ENCODE measurements at regions not wholly inside any gene's neighbourhood (a gene's known extent, or its start where the extent isn't known, plus 50 kb on each side); places are given as distances from the start of the nearest gene placed in this dataset.

DNA sequence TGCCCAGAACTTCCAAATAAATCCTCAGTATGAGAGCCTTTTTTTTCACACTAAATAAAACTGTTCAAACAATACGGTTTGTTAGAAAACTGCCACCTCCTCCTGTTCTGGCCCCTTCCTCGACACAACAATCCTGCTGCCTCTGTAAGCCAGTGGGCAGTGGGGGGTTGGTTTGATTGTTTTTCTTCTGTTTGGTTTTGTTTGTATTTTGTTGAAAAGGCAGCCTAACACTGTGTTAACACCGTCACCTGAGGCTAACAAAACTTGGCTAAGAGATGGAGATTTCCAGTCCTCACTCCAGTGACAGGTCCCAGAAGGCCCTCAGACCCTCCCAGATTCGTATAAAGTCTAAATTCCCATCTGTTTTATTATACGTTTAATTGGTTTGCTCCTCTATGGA lies 402.1 kb downstream of the ZNF521 start:
- no peak for DNase-seq

GRCh38 chr18:24954341-24954740 lies 397.6 kb downstream of the ZNF521 start:
- no peak for DNase-seq

DNA sequence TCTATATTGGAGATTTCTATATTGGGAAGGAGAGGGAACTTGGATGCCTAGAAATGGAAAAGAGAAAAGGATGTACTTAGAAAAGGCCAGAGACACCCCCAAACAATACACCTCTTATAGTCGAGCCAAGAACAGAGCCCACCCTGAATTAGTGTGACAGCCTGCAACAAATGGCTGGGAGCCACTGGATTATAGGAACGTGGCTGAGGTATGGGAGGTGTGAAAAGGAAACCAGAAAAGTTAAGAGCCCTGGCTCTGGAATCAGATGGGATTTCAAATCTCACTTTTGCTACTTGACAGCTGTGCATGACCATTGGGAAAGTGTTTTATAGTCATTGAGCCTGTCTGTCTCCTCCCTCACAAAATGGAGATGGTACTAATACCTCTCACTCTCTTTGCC lies 394.0 kb downstream of the ZNF521 start:
- DNase-seq: no peak

- no peak for DNase-seq
These were observed 392.9 kb downstream of the ZNF521 start for GRCh38 chr18:24959051-24959476.

GRCh38 chr18:24964216-24964615 lies 387.8 kb downstream of the ZNF521 start:
- DNase-seq: no peak

DNA sequence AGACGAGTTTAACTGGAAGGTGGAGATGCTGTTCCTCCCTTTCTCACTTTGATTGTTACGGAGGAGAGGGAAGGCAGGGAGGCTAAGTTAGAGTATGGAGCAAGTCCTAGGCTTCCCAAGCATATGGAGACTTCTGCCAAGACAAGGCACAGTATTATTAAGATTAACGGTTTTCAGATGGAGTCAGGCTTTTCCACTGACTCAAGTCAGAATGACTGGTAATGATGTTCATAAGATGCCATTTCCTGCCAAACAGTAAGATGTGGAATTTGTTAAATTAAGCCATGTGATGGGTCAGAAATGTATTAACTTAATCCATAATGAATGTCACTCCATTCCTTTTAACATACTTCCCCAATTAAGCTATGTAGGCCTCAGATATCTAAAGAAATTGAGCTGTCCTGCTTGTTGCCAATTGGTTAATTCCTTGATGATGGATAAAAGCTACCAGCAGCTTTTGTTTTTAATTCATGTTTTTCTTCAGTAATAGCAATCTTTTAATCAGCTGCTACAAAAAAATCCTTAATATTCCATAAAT lies 383.7 kb downstream of the ZNF521 start:
- DNase-seq: no peak

DNA sequence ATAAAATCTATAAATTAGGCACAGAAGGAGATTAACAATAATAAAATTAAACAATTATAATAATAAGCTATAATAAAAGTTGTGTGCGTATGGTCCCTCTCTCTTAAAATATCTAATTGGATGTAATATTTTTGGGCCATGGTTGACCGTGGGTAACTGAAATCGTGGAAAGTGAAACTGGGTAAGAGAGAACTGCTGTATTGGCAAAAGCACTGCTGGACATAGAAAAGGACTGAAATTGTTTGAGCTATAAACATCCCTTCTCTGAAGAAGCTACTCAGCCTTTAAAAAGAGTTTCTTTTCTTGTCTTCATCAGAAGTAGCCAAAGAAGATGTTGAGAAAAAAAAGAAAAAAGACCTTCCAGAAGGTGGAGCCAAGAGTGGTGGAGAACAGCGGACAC lies 379.4 kb downstream of the ZNF521 start:
- no peak for DNase-seq

GRCh38 chr18:24974431-24974830 lies 377.5 kb downstream of the ZNF521 start:
- no peak for DNase-seq

DNA sequence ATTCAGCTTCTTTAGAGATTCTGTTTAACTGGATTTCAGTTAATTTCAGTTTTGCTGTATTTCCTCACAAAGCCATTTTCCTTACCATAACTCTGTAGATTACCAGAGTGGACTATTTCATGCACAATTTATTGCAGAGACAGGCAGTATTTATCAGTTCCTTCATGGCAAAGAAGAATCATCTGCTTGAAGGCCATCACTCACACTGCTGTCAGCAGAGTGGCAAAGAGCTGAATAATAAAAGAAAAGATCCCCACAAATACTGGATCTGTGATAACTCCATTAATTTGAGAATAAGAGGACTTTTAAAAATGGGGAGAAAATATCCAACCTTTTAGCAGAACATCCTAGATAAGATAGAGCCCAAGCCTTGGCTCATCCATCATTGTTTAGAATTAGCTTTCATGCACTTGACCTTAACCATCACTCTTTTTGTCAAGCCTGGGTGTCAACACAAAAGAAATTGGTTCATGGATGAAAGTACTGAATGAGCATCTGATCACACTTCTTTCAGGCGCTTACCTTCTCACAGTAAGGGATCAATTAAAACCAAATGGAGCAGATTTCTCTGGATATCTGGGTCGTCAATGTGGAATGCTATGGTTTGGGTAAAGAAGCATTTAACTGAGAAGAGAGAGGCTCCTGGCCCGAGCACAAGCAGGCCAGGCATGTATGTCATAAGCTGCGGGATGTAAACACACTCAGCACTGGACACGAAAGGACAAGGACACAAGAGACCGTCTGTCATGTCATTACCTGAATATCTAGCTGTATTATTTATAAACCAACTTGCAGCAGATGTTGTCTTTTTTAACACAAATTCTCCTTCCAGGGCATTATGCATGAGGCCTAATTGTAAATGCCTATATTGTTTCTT lies 376.2 kb downstream of the ZNF521 start:
- no peak for DNase-seq

GRCh38 chr18:24976502-24976901 lies 375.5 kb downstream of the ZNF521 start:
- DNase-seq: no peak

DNA sequence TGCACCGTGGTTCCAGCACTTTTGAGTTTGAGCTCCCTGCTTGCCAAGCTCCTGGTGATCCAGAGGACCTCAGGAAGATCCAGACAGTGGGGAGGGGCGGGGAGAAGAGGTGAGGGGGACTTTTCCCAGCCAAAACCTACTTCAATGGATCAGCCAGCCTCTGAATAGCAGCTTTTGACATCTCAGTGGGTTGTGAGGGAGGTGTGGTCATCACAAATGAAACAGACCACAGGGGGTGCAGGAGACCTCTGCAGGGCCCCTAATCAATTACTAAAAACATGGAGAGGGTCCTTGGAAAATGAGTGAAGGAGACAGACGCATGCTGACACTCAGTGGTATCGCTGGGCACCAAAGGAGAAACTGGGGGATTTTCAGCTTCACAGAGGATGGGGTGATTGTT lies 372.7 kb downstream of the ZNF521 start:
- DNase-seq: no peak

DNA sequence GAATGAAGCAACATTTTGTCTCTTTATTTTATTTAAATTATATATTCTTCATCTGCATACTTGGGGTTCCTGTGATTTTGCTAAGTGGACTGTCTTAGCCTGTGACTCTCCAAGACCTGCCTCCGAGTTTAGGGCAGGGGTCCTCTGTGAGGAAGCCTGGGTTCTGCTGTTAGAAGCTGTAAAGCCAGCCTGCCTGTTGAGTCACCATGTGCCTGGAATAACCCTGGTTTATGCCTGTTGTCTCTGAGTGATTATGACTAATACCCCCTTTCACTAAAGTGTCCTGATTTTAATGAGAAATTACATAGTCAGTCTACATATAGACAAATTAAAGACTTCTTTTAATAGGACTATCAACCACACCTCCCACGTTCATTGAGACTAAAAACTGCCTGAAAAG lies 369.1 kb downstream of the ZNF521 start:
- DNase-seq: no peak

- DNase-seq: no peak
These were observed 368.3 kb downstream of the ZNF521 start for GRCh38 chr18:24983566-24984139.

DNA sequence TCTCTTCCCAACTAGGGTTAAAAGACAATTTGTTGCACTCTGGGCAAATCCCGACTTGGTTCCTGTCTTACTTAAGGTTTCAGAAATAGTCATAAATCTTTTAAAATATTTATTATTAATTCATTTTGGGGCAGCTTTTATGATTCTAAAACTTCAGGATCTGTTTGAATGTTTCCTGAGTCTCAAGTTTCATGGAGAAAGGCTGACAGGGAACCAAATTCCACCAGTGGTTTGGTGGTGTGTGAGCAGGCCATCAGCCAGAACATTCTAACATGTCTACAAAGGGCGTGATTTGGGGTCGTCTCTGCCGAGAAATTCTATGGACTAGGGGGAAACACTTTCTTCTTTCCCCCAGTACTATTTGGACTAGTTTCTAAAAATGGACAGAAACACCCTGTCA lies 366.4 kb downstream of the ZNF521 start:
- no peak for DNase-seq

GRCh38 chr18:24986666-24987302 lies 365.2 kb downstream of the ZNF521 start:
- no peak for DNase-seq

GRCh38 chr18:24987303-24988252 lies 364.4 kb downstream of the ZNF521 start:
- no peak for DNase-seq

DNA sequence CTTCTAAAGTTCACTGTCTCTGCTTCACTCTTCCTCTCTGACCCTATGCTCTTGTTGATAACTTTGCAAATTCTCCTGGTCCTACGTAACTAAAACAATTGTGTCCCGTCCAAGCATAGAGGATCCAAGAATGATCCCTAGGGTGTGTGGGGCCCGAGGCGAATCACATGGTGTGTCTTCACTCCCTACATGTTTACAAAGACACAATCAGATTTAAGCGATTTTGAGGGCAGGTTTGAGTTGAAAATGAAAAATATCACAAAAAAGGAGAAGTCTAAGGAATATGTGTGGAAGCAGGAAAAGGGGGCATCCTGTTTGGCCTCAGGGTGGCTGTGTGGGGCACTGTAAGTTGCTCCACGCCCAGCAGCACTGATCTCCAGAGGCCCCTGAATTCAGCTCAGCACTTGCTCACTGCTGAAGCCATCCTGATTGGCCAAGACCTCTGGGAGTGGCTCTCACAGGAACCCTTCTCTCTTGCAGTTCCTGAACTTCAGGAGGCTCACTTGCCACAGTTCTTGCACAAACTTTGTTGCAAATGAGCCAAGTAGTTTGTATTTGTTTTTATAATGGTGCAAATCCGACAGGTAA lies 363.6 kb downstream of the ZNF521 start:
- DNase-seq: no peak

- no peak for DNase-seq
These were observed 362.0 kb downstream of the ZNF521 start for GRCh38 chr18:24989760-24990593.

GRCh38 chr18:24990671-24991134 lies 361.3 kb downstream of the ZNF521 start:
- no peak for DNase-seq

DNA sequence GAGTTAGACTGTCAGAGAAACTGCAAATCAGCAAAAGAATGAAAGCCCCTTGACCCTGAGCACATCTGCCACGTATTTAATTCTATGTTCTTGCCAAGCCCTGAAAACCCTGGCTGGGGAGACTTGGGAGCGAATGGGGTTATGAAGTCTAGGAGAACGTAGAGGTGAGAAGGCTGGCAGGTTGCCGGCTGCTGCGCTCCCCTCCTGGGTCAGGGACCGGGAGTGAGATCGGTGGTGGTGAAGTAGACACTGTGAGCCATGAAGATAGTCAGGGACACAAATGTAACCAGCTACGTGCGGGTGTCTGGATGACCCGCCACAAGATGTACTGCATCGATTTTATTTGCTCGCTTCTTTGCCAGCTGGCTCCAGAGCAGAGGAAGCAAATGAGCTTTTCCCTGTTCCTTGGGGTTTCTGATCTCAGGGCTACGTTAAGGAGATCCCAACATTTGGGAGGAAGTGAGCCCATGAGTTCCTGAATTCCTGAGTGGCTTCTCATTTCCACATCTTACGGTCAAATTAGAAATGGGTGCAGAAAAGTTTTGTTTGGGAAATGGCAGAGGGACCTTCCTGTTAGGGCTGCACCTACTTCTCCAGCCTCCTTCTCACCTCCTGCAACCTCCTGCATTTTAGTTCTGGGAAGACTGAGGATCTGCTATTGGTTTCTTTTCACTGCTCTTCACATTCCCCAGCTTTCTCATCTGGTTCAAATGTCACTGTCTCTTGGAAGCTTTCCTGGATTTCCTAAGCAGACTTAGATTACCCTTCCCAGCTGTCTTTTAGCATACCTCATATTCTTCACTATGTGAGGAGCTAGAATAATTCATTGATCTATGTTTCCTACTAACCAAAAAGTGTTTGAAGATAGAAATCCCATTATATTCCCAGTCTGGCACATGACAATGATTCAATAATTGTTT lies 360.6 kb downstream of the ZNF521 start:
- no peak for DNase-seq
